Esophagus muscularis mucosa (tissue), 4 donors: ENCODE measurements at regions not wholly inside any gene's neighbourhood (a gene's known extent, or its start where the extent isn't known, plus 50 kb on each side); places are given as distances from the start of the nearest gene placed in this dataset.
"Not testable (repeated sequence)": the region's sequence is repeated elsewhere in the genome, so short reads cannot be mapped to it uniquely, and the experiment has no call there.

Experiments used
- DNase-seq: peaks from one replicate; pipeline ENCODE4 v3.0.0-alpha.2; 2017; ENCODE audit errors: extremely low spot score
- H3K27ac ChIP-seq, 4 donors: fragments of 200-600 bp; sonication (generic); replicated peaks in 1 of 4; 1 replicate in 3 of 4; 2 replicates in 1 of 4; pipeline ENCODE4 v1.5.1; 2016 to 2019; ENCODE audit warnings: mild to moderate bottlenecking in 1 of 4
- H3K27me3 ChIP-seq, 4 donors: fragments of 200-600 bp; sonication (generic); one replicate each; pipeline versions ENCODE4 v1.5.1 to v1.6.0; 2016 to 2019
- H3K36me3 ChIP-seq, 4 donors: fragments of 200-600 bp; sonication (generic); one replicate each; pipeline ENCODE4 v1.5.1; 2016 to 2019
- H3K4me1 ChIP-seq, 4 donors: fragments of 200-600 bp; sonication (generic); one replicate each; pipeline ENCODE4 v1.5.1; 2016 to 2019
- H3K4me3 ChIP-seq, 4 donors: fragments of 200-600 bp; sonication (generic); 1 replicate in 2 of 4; 2 replicates in 2 of 4; pipeline ENCODE4 v1.5.1; 2016 to 2019; ENCODE audit warnings: mild to moderate bottlenecking in 4 of 4, moderate library complexity in 1 of 4
- H3K9me3 ChIP-seq, 4 donors: fragments of 200-600 bp; sonication (generic); 1 replicate in 3 of 4; 2 replicates in 1 of 4; pipeline ENCODE4 v1.5.1; 2016 to 2019
- EP300 ChIP-seq: sonication (generic); formaldehyde crosslinking; IDR thresholded peaks from one replicate; pipeline ENCODE4 v1.6.1; 2017; ENCODE audit warnings: antibody characterized with exemption
- POLR2A ChIP-seq: fragments of 450-650 bp; IDR thresholded peaks from one replicate; pipeline ENCODE4 v1.6.1; 2017; ENCODE audit warnings: antibody characterized with exemption, moderate library complexity, mild to moderate bottlenecking, low read depth
- POLR2AphosphoS5 ChIP-seq, 2 donors: sonication (generic); formaldehyde crosslinking; IDR thresholded peaks; one replicate each; pipeline ENCODE4 v1.6.1; 2017; ENCODE audit warnings: antibody characterized with exemption in 2 of 2
- WGBS: methylation state at CpG from one replicate; pipeline ENCODE4 v1.1.5; 2018; 5-methylcytosine and 5-hydroxymethylcytosine counted together
- intact Hi-C: fragments of 100-400 bp; cut with DNase I; formaldehyde crosslinking; loops from one replicate; pipeline ENCODE4 v1.15.1; 2023
- TF ChIP-seq, protein P1 (sequence below), 3 experiments: fragments of 200-600 bp in 2 of 3; fragments of 450-650 bp in 1 of 3; sonication (generic) in 2 of 3; IDR thresholded peaks; one replicate each; pipeline ENCODE4 v1.5.1; 2017 to 2019; ENCODE audit warnings: antibody characterized with exemption in 3 of 3, mild to moderate bottlenecking in 2 of 3, moderate library complexity in 1 of 3

DNA sequence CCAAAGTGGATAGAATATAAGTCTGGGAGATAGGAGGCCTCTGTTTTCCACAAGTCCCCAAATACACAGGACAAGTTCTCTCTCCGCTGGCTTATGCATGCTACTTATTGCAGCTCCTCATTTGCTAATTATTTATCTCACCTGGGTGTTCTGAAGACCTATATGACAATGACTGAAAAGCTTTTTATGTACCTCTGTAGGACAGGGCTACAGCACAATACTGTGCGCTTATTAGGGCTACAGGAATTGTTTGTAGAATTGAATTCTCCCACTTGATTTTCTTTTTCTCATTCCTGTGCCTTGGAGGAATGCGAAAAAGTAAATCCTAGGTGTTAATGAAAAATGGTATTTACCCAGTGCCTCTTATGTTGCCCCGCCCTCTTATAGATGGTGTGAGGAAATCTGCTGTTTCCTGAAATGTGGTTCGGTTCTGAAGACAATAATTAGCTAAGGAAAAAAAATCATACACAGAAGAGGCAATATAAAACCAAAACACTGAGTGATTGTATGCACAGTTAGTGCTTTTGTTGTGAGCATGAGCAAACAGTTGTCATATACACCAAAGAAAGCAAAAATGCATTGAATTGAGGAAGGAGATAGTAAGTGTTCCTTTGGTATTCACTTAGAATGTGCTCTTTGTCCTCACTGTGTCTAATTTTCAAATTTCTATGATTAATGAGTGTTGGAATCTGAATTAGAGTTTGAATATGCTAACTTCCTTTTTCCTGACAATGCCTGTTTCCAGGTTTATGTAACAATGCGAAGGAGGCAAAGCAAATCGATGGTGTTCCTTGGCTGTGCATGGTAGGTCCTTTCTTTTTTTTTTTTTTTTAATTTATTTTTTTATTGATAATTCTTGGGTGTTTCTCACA lies 78.7 kb upstream of the PNPT1 start:
- WGBS = 77% methylated on average over 7 of the region's 7 CpGs
- DNase-seq = no peak
- TF ChIP-seq, protein P1, sequence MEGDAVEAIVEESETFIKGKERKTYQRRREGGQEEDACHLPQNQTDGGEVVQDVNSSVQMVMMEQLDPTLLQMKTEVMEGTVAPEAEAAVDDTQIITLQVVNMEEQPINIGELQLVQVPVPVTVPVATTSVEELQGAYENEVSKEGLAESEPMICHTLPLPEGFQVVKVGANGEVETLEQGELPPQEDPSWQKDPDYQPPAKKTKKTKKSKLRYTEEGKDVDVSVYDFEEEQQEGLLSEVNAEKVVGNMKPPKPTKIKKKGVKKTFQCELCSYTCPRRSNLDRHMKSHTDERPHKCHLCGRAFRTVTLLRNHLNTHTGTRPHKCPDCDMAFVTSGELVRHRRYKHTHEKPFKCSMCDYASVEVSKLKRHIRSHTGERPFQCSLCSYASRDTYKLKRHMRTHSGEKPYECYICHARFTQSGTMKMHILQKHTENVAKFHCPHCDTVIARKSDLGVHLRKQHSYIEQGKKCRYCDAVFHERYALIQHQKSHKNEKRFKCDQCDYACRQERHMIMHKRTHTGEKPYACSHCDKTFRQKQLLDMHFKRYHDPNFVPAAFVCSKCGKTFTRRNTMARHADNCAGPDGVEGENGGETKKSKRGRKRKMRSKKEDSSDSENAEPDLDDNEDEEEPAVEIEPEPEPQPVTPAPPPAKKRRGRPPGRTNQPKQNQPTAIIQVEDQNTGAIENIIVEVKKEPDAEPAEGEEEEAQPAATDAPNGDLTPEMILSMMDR (IDR thresholded peaks at IDR 0.05) = no peak
- no peak for TF ChIP-seq EP300
- TF ChIP-seq POLR2A = no peak
- TF ChIP-seq POLR2AphosphoS5 (IDR thresholded peaks at IDR 0.05) = no peak
- Histone ChIP-seq H3K4me3 (no peak overlapping the region), H3K36me3 (no peaks in the 10 kb centered on the region), H3K4me1 (no peaks in the 10 kb centered on the region), H3K27ac (no peak overlapping the region), H3K27me3 (no peaks in the 10 kb centered on the region), H3K9me3 (no peaks in the 10 kb centered on the region)
- intact Hi-C loops = no loop called here

DNA sequence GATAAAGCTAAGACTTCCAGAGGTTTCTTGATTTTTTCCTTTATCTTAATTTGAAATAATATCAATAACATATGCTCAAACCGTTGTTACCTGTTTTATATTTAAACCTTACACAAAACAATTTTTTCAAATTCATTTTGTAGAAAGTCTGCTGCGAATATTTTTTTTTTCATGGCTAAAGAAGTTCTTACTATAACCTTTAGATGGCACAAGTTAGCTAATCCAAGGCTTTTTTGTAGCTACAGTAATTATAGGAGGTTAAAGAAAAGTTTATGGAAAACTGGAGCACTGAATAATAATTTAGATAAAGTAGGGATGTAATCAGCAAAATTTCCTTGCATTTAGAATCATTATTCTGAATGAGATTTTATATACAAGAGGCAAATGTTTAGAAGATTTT lies 78.0 kb upstream of the PNPT1 start:
- no peaks in the 10 kb centered on the region for H3K36me3 ChIP-seq
- no peaks in the 10 kb centered on the region for H3K9me3 ChIP-seq
- no peak for TF ChIP-seq POLR2AphosphoS5 (IDR thresholded peaks at IDR 0.05)
- TF ChIP-seq, protein P1 (IDR thresholded peaks at IDR 0.05) = peak; percentile 41 to 52 (median 47)
- no peaks in the 10 kb centered on the region for H3K4me1 ChIP-seq
- 18% methylated on average over 2 of the region's 2 CpGs for WGBS
- H3K27ac ChIP-seq = no peak overlapping the region
- DNase-seq = no peak
- intact Hi-C loops = no loop called here
- no peak overlapping the region for H3K4me3 ChIP-seq
- no peaks in the 10 kb centered on the region for H3K27me3 ChIP-seq

DNA sequence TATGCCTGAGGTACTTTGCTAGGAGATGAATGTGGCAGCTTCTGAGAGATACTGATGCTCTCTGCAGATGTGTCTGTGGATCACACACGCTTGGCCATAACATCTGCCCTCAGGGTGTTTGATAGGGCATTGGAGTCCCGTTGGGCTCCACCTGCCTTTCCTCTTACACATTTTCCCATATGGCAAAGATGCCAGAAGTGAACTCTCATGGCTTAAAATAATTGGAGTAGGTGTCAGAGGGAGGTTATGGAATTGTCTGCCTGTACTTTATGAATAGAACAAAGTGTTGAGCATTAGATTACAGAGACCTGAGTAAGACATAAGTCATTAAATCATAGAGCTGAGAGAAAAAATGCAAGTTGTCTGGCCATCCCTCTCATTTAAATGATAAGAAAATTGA lies 75.3 kb upstream of the PNPT1 start:
- H3K36me3 ChIP-seq = no peaks in the 10 kb centered on the region
- H3K4me1 ChIP-seq = no peaks in the 10 kb centered on the region
- no peak overlapping the region for H3K4me3 ChIP-seq
- intact Hi-C loops = loop anchor here (5.0 kb wide), 1 partner anchor 198 kb away; no protein-coding TSS in a partner anchor
- no peak overlapping the region for H3K27ac ChIP-seq
- no peaks in the 10 kb centered on the region for H3K9me3 ChIP-seq
- no peaks in the 10 kb centered on the region for H3K27me3 ChIP-seq
- no peak for TF ChIP-seq POLR2AphosphoS5 (IDR thresholded peaks at IDR 0.05)
- TF ChIP-seq POLR2A = no peak
- TF ChIP-seq, protein P1 (IDR thresholded peaks at IDR 0.05) = no peak
- no peak for TF ChIP-seq EP300
- 39% methylated on average over 2 of the region's 2 CpGs for WGBS
- DNase-seq = no peak

DNA sequence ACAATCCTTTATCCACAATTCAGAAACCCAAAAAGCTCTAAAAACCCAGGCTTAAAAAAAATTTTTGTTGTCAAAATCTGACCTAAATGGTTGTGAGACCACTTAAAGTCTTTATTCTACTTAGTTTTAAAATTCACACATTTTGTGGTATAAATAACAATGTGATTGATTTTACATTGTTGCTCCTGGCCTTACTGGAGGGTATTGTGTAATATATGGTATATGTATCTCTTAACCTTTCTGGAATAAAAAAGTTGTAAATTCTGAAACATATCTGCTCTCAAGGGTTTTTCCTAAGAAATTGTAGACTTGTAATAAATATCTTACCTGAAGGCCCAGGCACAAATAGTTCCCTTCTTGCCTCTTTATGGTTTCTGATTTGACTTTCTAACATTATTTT lies 73.3 kb upstream of the PNPT1 start:
- no peak for TF ChIP-seq EP300
- no peak for TF ChIP-seq POLR2AphosphoS5 (IDR thresholded peaks at IDR 0.05)
- TF ChIP-seq POLR2A = no peak
- TF ChIP-seq, protein P1 (IDR thresholded peaks at IDR 0.05) = no peak
- Histone ChIP-seq H3K9me3 (no peaks in the 10 kb centered on the region), H3K27me3 (no peaks in the 10 kb centered on the region), H3K36me3 (no peaks in the 10 kb centered on the region), H3K4me3 (no peak overlapping the region), H3K27ac (no peak overlapping the region), H3K4me1 (peaks cover 0 to 1% (median 0%) of the 10 kb centered on the region in 4 donors)
- intact Hi-C loops = loop anchor here (5.0 kb wide), 1 partner anchor 200 kb away; no protein-coding TSS in a partner anchor
- DNase-seq = no peak

DNA sequence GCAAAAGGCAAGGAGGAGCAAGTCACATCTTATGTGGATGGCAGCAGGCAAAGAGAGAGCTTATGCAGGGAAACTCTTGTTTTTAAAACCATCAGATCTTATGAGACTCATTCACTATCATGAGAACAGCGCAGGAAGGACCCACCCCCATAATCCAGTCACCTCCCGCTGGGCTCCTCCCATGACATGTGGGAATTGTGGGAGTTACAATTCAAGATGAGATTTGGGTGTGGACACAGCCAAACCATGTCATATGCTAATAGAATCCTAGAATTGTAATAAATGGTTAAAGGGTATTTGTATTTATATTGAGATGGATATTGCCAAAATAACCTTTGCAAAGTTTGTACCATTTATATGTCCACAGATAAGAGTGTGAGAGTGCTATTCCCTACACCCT lies 72.1 kb upstream of the PNPT1 start:
- not testable (repeated sequence) for H3K9me3 ChIP-seq, H3K27ac ChIP-seq, H3K36me3 ChIP-seq, H3K4me3 ChIP-seq, DNase-seq, H3K4me1 ChIP-seq, H3K27me3 ChIP-seq
- 46% methylated on average over 2 of the region's 2 CpGs for WGBS
- intact Hi-C loops = loop anchor here (5.0 kb wide), 1 partner anchor 202 kb away; no protein-coding TSS in a partner anchor
